Pancreas (tissue), 10 donors: ENCODE measurements at regions not wholly inside any gene's neighbourhood (a gene's known extent, or its start where the extent isn't known, plus 50 kb on each side); places are given as distances from the start of the nearest gene placed in this dataset.
A peak's percentile ranks its signal among the peaks of the same experiment; 100 is the strongest.

Experiments
- ATAC-seq, 4 donors: fragments of 200-7000 bp; cut with Tn5 transposase; one replicate each; pipeline versions ENCODE4 v1.8.0 to v1.9.1; 2020; ENCODE audit warnings: mild to moderate bottlenecking in 4 of 4, moderate library complexity in 4 of 4
- DNase-seq, 6 donors: peaks; one replicate each; pipeline ENCODE4 v3.0.0-alpha.2; 2020
- FAIRE-seq: peaks from 2 replicates; lab custom pipeline; 2012; peaks lifted over from hg19 to GRCh38; lab: Jason Lieb, UNC
- H3K27ac ChIP-seq, 4 donors: fragments of 200-600 bp; sonication (generic); 1 replicate in 3 of 4; 2 replicates in 1 of 4; pipeline versions ENCODE4 v1.5.0 to v1.8.0; 2020
- H3K27me3 ChIP-seq, 4 donors: fragments of 200-600 bp; one replicate each; pipeline ENCODE4 v1.8.0; 2021
- H3K36me3 ChIP-seq, 3 donors: fragments of 200-600 bp; sonication (generic) in 1 of 3; one replicate each; pipeline versions ENCODE4 v1.5.0 to v1.8.0; 2020 to 2021
- H3K4me1 ChIP-seq, 3 donors: fragments of 200-600 bp; one replicate each; pipeline ENCODE4 v1.8.0; 2021
- H3K4me3 ChIP-seq, 4 donors: fragments of 200-600 bp; sonication (generic) in 2 of 4; one replicate each; pipeline versions ENCODE4 v1.5.0 to v1.8.0; 2020 to 2021
- H3K9me3 ChIP-seq, 4 donors: fragments of 200-600 bp; one replicate each; pipeline ENCODE4 v1.8.0; 2021
- WGBS, 2 donors: extraction: QIAGEN DNeasy Blood & Tissue Kit; methylation state at CpG; one replicate each; pipeline ENCODE4 v1.1.7; 2013; 5-methylcytosine and 5-hydroxymethylcytosine counted together
- intact Hi-C, 3 donors: fragments of 100-400 bp; cut with DNase I; formaldehyde crosslinking; loops; one replicate each; pipeline versions ENCODE4 v1.11.1 to v1.14.2; 2022
- TF ChIP-seq, protein P1 (sequence below), 4 donors: fragments of 200-600 bp; sonication (generic) in 3 of 4; IDR thresholded peaks; one replicate each; pipeline versions ENCODE4 v1.5.0 to v1.8.0; 2021; ENCODE audit warnings: antibody characterized with exemption in 4 of 4
- donor health status: healthy with polysubstance abuse.
- donor health status: DM: no; HTN: no; CAD: no; lungs with moderate emphysema.
- donor health status: DM: no; HTN: no; CAD: no.
- donor health status: control.
- donor health status: control.
- donor health status: Bipolar disorder and iron deficiency.
- donor health status: DM: yes; HTN: yes; CAD: no.
- donor health status: DM: no; HTN: no; CAD: no.
- donor health status: DM: no; HTN: no; CAD: no.
- donor health status: DM: yes; HTN: yes; CAD: no.

DNA sequence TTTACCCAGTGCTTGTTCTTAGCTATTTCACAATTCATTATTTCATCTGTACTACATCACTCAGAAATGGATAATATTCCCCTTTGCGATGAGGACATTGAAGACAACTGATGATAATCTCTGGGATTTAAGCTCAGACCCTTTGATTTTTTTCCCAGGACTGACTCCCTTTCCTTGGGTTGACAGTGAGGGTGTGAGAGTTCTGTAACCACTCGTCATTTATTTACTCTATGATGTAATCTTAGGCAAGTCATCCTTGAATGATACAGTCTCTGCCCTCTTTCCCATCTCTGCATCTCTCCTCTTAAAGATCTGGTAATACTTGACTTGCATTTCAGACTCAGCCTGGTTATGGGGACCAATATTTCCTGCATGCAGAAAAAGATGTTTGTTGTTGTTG, 1041.7 kb downstream of the AGBL1 start:
- Histone ChIP-seq H3K36me3 (no peaks in the 10 kb centered on the region), H3K27ac (no peak overlapping the region), H3K9me3 (no peaks in the 10 kb centered on the region), H3K4me3 (no peak overlapping the region), H3K27me3 (peaks cover 0 to 4% (median 0%) of the 10 kb centered on the region in 4 donors), H3K4me1 (no peaks in the 10 kb centered on the region)
- WGBS, 2 donors, result 44 to 51% methylated on average over 2 of the region's 2 CpGs
- FAIRE-seq (no peak), DNase-seq (no peak), ATAC-seq (no peak)
- TF ChIP-seq, protein P1, sequence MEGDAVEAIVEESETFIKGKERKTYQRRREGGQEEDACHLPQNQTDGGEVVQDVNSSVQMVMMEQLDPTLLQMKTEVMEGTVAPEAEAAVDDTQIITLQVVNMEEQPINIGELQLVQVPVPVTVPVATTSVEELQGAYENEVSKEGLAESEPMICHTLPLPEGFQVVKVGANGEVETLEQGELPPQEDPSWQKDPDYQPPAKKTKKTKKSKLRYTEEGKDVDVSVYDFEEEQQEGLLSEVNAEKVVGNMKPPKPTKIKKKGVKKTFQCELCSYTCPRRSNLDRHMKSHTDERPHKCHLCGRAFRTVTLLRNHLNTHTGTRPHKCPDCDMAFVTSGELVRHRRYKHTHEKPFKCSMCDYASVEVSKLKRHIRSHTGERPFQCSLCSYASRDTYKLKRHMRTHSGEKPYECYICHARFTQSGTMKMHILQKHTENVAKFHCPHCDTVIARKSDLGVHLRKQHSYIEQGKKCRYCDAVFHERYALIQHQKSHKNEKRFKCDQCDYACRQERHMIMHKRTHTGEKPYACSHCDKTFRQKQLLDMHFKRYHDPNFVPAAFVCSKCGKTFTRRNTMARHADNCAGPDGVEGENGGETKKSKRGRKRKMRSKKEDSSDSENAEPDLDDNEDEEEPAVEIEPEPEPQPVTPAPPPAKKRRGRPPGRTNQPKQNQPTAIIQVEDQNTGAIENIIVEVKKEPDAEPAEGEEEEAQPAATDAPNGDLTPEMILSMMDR (IDR thresholded peaks at IDR 0.05), result no peak
- intact Hi-C loops, result no loop called here

DNA sequence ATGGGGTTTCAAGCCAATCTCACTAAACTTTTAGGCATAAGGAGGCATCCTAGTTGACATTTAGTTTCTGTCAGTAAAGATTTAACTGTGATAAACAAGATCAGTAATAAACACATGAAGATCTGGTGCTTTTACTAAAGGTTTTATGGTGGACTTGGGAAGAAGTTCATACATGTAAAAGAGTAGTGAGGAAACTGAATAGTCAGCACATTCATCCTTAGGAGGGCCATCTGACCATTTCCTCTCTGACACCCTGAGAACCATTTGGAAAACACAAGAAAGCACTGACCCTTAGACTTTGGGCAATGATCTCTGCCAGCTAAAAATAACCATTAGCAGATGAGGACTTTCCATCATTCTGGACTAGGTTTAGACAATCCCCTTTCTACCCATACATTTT, 1040.9 kb downstream of the AGBL1 start:
- no peak for ATAC-seq
- no peak for FAIRE-seq
- TF ChIP-seq, protein P1 (IDR thresholded peaks at IDR 0.05), result no peak

DNA sequence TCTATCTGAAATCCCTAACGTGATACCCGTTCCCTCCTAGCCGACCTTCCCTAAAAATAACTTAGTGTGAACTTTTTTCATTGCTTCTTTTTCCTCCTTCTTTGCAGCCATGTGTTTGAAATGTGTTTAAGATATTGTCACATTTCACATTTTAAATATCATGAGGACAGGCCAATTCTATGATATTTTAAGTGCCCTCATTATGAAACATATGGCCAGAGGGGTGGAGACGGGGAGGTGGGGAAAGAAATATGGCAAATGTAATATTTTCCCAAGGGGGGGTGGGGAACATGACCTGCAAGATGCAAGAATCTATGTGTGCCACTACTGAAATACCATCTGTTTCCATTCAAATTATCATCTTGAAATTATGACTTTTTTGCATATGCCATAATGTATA, 1039.2 kb downstream of the AGBL1 start:
- ATAC-seq, result no peak
- Histone ChIP-seq H3K4me3 (no peak overlapping the region), H3K27me3 (peaks cover 0 to 4% (median 0%) of the 10 kb centered on the region in 4 donors), H3K36me3 (no peaks in the 10 kb centered on the region), H3K9me3 (no peaks in the 10 kb centered on the region), H3K4me1 (no peaks in the 10 kb centered on the region), H3K27ac (no peak overlapping the region)
- intact Hi-C loops, result no loop called here
- no peak for FAIRE-seq
- DNase-seq, result no peak
- TF ChIP-seq, protein P1 (IDR thresholded peaks at IDR 0.05), result no peak
- 72 to 78% methylated on average over 4 of the region's 4 CpGs for WGBS, 2 donors

More for the DNA sequence above, 1040.9 kb downstream of the AGBL1 start:
- intact Hi-C loops, result no loop called here
- H3K27ac ChIP-seq, result no peak overlapping the region
- no peaks in the 10 kb centered on the region for H3K4me1 ChIP-seq
- DNase-seq, result no peak
- no peaks in the 10 kb centered on the region for H3K36me3 ChIP-seq
- H3K4me3 ChIP-seq, result no peak overlapping the region
- H3K9me3 ChIP-seq, result no peaks in the 10 kb centered on the region
- H3K27me3 ChIP-seq, result peaks cover 0 to 4% (median 0%) of the 10 kb centered on the region in 4 donors

DNA sequence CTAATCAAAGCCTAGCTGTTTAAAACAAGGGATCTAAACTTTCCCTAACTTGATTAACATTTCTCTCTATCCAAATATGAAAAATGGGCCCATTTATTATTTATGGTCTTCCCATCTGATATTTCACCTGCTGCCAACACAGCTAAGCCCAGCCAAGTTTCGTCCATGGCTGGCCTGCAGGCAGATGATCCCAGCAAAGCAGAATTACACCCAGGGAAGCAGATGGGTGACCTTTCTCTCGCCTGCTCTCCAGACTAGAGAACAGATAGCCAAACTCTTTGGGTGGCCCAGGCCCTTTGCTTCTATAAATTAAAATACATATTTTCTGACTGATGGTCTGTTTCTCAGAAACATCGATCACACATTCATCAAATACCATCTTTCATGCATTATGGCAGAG, 1038.8 kb downstream of the AGBL1 start:
- no peak overlapping the region for H3K4me3 ChIP-seq
- 36 to 39% methylated on average over 3 of the region's 3 CpGs for WGBS, 2 donors
- ATAC-seq, result peak in 1 of 4 donors; percentile 39
- H3K36me3 ChIP-seq, result no peaks in the 10 kb centered on the region
- H3K4me1 ChIP-seq, result no peaks in the 10 kb centered on the region
- peaks cover 0 to 4% (median 0%) of the 10 kb centered on the region in 4 donors for H3K27me3 ChIP-seq
- no peak overlapping the region for H3K27ac ChIP-seq
- no peak for FAIRE-seq
- intact Hi-C loops, result no loop called here
- DNase-seq, result no peak
- TF ChIP-seq, protein P1 (IDR thresholded peaks at IDR 0.05), result no peak
- H3K9me3 ChIP-seq, result no peaks in the 10 kb centered on the region

DNA sequence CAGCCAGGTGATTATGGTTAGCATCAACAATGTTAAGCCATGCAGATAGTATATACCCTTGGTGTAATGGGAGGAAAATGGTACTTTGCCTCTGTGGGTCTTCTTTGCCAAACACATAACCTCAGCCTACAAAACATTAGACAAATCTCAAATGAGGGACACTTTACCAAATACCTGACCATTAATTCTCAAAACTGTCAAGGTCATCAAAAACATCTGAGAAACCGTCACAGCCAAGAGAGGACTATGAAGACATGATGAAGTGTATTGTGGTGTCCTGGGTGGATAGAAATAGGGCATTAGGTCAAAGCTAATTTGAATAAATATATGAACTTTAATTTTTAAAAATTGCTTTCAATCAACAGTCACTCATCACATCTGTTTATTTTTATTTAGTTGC, 1036.1 kb downstream of the AGBL1 start:
- Histone ChIP-seq H3K36me3 (no peaks in the 10 kb centered on the region), H3K9me3 (no peaks in the 10 kb centered on the region), H3K27me3 (no peaks in the 10 kb centered on the region), H3K4me1 (no peaks in the 10 kb centered on the region), H3K27ac (no peak overlapping the region), H3K4me3 (no peak overlapping the region)
- FAIRE-seq (no peak), DNase-seq (no peak), ATAC-seq (no peak)
- WGBS, 2 donors, result 57 to 65% methylated on average over 1 of the region's 1 CpG
- intact Hi-C loops, result no loop called here
- TF ChIP-seq, protein P1 (IDR thresholded peaks at IDR 0.05), result no peak
